Naive thymus-derived CD8-positive, alpha-beta T cell (primary cell): ENCODE measurements at regions not wholly inside any gene's neighbourhood (a gene's known extent, or its start where the extent isn't known, plus 50 kb on each side); places are given as distances from the start of the nearest gene placed in this dataset.
A peak's percentile ranks its signal among the peaks of the same experiment; 100 is the strongest.

Source experiments
- ATAC-seq, 2 donors: fragments of 150-1000 bp; cut with Tn5 transposase in 1 of 2; sonication (Bioruptor Pico), chemical (Tn5 transposase) in 1 of 2; 1 replicate in 1 of 2; 2 replicates in 1 of 2; pipeline ENCODE4 v1.10.0; 2021; ENCODE audit warnings: mild to moderate bottlenecking in 2 of 2, moderate library complexity in 2 of 2
- POLR2A ChIA-PET: fragments of 350-600 bp; sonication (Branson Sonifier 250); formaldehyde crosslinking; loops from one replicate; lab custom pipeline; 2021; ENCODE audit warnings: antibody characterized with exemption; lab: Charles Lee
- DNase-seq, 10 donors: peaks; one replicate each; pipeline versions ENCODE4 v3.0.0 to v3.0.0-alpha.2; 2020 to 2022
- H3K27ac Mint-ChIP-seq, 10 donors: one replicate each; pipeline ENCODE4 v1.8.0; 2020 to 2022; ENCODE audit warnings: mild to moderate bottlenecking in 10 of 10, mixed read lengths in 10 of 10, moderate library complexity in 4 of 10, inconsistent platforms in 1 of 10
- H3K27me3 Mint-ChIP-seq, 5 donors: one replicate each; pipeline ENCODE4 v1.8.0; 2021 to 2022; ENCODE audit warnings: mixed read lengths in 5 of 5
- H3K36me3 Mint-ChIP-seq, 3 donors: one replicate each; pipeline ENCODE4 v1.8.0; 2020 to 2022; ENCODE audit warnings: mixed read lengths in 3 of 3, mild to moderate bottlenecking in 2 of 3, inconsistent platforms in 1 of 3
- H3K4me1 Mint-ChIP-seq, 4 donors: one replicate each; pipeline ENCODE4 v1.8.0; 2021 to 2022; ENCODE audit warnings: mixed read lengths in 4 of 4
- H3K4me3 Mint-ChIP-seq, 10 donors: one replicate each; pipeline ENCODE4 v1.8.0; 2020 to 2022; ENCODE audit warnings: mild to moderate bottlenecking in 10 of 10, mixed read lengths in 10 of 10, moderate library complexity in 6 of 10, inconsistent platforms in 1 of 10
- H3K9me3 Mint-ChIP-seq, 9 donors: one replicate each; pipeline ENCODE4 v1.8.0; 2020 to 2022; ENCODE audit warnings: mixed read lengths in 9 of 9, mild to moderate bottlenecking in 3 of 9, inconsistent platforms in 1 of 9, moderate library complexity in 1 of 9

GRCh38 chrX:14377427-14377826, 151.9 kb upstream of the GLRA2 start:
- Mint-ChIP-seq H3K36me3 (no peaks in the 10 kb centered on the region), H3K4me1 (no peaks in the 10 kb centered on the region), H3K9me3 (peaks cover 0 to 16% (median under 1%) of the 10 kb centered on the region in 9 donors), H3K27me3 (no peaks in the 10 kb centered on the region), H3K27ac (no peak overlapping the region), H3K4me3 (no peak overlapping the region)
- POLR2A ChIA-PET = no interaction called here
- no peak for DNase-seq
- ATAC-seq = no peak

- peaks cover 0 to 3% (median 0%) of the 10 kb centered on the region in 5 donors for H3K27me3 Mint-ChIP-seq
- no peak overlapping the region for H3K27ac Mint-ChIP-seq
- H3K36me3 Mint-ChIP-seq = peaks cover 0 to 7% (median 0%) of the 10 kb centered on the region in 3 donors
- no peak overlapping the region for H3K4me3 Mint-ChIP-seq
- H3K9me3 Mint-ChIP-seq = peaks cover 0 to 7% (median 1%) of the 10 kb centered on the region in 9 donors
- H3K4me1 Mint-ChIP-seq = no peaks in the 10 kb centered on the region
- DNase-seq (no peak), ATAC-seq (no peak)
- POLR2A ChIA-PET = no interaction called here
Measured at GRCh38 chrX:14363728-14364127, 165.6 kb upstream of the GLRA2 start.

- Mint-ChIP-seq H3K4me1 (no peaks in the 10 kb centered on the region), H3K4me3 (no peak overlapping the region), H3K27me3 (peaks cover 0 to 3% (median 0%) of the 10 kb centered on the region in 5 donors), H3K9me3 (peaks cover 0 to 7% (median 0%) of the 10 kb centered on the region in 9 donors), H3K27ac (no peak overlapping the region), H3K36me3 (no peaks in the 10 kb centered on the region)
- DNase-seq (no peak), ATAC-seq (no peak)
- POLR2A ChIA-PET = no interaction called here
Measured at GRCh38 chrX:14362721-14363120, 166.6 kb upstream of the GLRA2 start.

- no peaks in the 10 kb centered on the region for H3K36me3 Mint-ChIP-seq
- H3K27me3 Mint-ChIP-seq = peaks cover 0 to 3% (median 0%) of the 10 kb centered on the region in 5 donors
- no peaks in the 10 kb centered on the region for H3K4me1 Mint-ChIP-seq
- no peak for DNase-seq
- no peak overlapping the region for H3K27ac Mint-ChIP-seq
- POLR2A ChIA-PET = no interaction called here
- no peak overlapping the region for H3K4me3 Mint-ChIP-seq
- H3K9me3 Mint-ChIP-seq = peaks cover 0 to 7% (median 0%) of the 10 kb centered on the region in 9 donors
- ATAC-seq = no peak
Measured at GRCh38 chrX:14361435-14361834, 167.9 kb upstream of the GLRA2 start.

- Mint-ChIP-seq H3K4me1 (no peaks in the 10 kb centered on the region), H3K36me3 (no peaks in the 10 kb centered on the region), H3K4me3 (no peak overlapping the region), H3K9me3 (peaks cover 0 to 7% (median 0%) of the 10 kb centered on the region in 9 donors), H3K27me3 (peaks cover 0 to 3% (median 0%) of the 10 kb centered on the region in 5 donors), H3K27ac (no peak overlapping the region)
- no peak for DNase-seq
- ATAC-seq = no peak
- POLR2A ChIA-PET = no interaction called here
Measured at GRCh38 chrX:14359727-14360126, 169.6 kb upstream of the GLRA2 start.

DNA sequence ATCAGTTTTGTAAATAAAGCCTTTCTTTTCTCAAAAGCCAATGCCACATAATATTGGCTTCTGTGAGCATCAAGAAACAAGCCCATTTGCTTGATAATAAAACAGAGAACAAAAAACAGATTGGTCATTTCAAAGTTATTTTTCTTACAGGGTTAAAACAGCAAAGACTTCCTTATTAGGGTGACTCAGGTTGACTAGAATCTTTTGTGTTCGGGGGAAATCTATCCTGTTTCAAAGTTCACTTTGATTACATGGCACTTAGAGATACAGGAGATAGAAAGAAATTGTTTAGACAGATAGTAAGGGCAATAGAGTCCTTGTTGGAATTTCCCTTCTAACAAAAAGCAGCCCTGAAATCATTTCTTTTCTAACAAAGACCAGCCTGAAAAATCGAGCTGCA, 170.0 kb upstream of the GLRA2 start:
- no peak for DNase-seq
- Mint-ChIP-seq H3K36me3 (no peaks in the 10 kb centered on the region), H3K27ac (no peak overlapping the region), H3K9me3 (peaks cover 0 to 7% (median 0%) of the 10 kb centered on the region in 9 donors), H3K27me3 (peaks cover 0 to 3% (median 0%) of the 10 kb centered on the region in 5 donors), H3K4me3 (no peak overlapping the region), H3K4me1 (no peaks in the 10 kb centered on the region)
- no peak for ATAC-seq
- POLR2A ChIA-PET = no interaction called here

DNA sequence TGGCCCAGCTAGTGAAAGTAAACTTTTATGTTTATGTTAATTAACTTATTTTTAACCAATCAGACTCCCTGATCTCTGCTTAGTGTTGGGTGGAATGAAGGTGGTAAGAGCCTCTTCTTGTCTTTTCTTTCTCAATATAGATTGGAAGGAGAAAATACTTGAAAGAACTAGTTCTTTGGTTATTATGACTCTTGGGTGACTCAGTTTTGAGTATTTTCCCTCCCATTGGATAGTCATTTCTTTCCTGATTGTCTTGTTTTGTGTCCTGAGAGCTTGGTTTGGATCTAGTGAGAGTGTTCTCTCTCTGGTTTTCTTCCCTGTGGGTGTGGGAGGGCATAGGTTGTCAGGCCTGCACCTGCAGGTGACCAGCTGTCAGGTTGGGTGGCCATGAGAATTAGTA, 172.0 kb upstream of the GLRA2 start:
- Mint-ChIP-seq H3K4me3 (peak overlapping the region in 1 of 10 donors; percentile 30), H3K9me3 (peaks cover 0 to 7% (median 0%) of the 10 kb centered on the region in 9 donors), H3K36me3 (no peaks in the 10 kb centered on the region), H3K4me1 (no peaks in the 10 kb centered on the region), H3K27me3 (no peaks in the 10 kb centered on the region), H3K27ac (no peak overlapping the region)
- DNase-seq (no peak), ATAC-seq (no peak)
- POLR2A ChIA-PET = no interaction called here

DNA sequence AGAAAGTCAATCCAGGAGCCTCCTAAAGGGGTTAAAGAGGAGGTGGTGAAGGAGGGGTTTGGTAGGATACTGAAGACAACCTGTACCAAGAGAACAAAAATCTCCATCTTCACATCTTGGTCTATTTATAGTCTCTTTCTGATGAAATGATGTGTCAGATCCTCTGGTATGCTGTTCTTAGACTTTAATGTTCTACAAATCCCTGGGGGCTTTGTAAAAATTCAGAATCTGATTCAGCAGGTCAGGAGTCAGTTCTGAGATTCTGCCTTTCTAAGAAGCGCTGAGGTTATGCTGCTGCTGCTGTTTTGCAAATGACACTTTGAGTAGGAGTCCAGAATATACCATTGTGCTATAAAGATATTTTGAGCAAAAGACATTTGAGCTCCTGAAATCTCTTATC, 172.9 kb upstream of the GLRA2 start:
- ATAC-seq = no peak
- H3K4me1 Mint-ChIP-seq = no peaks in the 10 kb centered on the region

DNA sequence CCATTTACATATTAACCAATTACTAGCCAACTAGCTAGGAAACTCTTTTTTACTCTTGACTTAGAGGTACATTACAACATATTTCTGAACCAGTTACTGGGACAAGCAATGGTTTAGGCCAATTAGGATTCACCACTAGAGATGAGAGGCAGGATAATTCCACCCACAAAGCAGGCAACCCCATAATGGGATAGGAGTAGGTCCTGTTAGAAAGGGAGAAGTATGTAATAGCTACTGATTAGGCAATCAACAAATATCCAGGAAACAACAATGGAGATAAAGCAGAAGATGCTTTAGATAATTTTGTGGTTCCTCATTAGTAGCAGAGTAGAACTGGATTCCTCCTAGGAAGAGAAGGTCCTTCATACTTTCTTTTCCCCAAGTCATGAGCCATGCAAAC, 173.8 kb upstream of the GLRA2 start:
- DNase-seq (no peak), ATAC-seq (no peak)
- Mint-ChIP-seq H3K27me3 (no peaks in the 10 kb centered on the region), H3K4me3 (no peak overlapping the region), H3K36me3 (no peaks in the 10 kb centered on the region), H3K9me3 (peaks cover 0 to 7% (median 0%) of the 10 kb centered on the region in 9 donors), H3K27ac (no peak overlapping the region), H3K4me1 (no peaks in the 10 kb centered on the region)
- POLR2A ChIA-PET = no interaction called here

More for the DNA sequence above, 172.9 kb upstream of the GLRA2 start:
- Mint-ChIP-seq H3K27me3 (no peaks in the 10 kb centered on the region), H3K36me3 (no peaks in the 10 kb centered on the region), H3K27ac (no peak overlapping the region), H3K9me3 (peaks cover 0 to 7% (median 0%) of the 10 kb centered on the region in 9 donors), H3K4me3 (no peak overlapping the region)
- DNase-seq = no peak
- POLR2A ChIA-PET = no interaction called here

GRCh38 chrX:14354521-14354920, 174.8 kb upstream of the GLRA2 start:
- ATAC-seq (no peak), DNase-seq (no peak)
- POLR2A ChIA-PET = no interaction called here
- Mint-ChIP-seq H3K4me3 (no peak overlapping the region), H3K27ac (no peak overlapping the region), H3K27me3 (no peaks in the 10 kb centered on the region), H3K4me1 (no peaks in the 10 kb centered on the region), H3K36me3 (no peaks in the 10 kb centered on the region), H3K9me3 (peaks cover 0 to 6% (median 0%) of the 10 kb centered on the region in 9 donors)

- no peak for ATAC-seq
- no peak for DNase-seq
- Mint-ChIP-seq H3K4me1 (no peaks in the 10 kb centered on the region), H3K9me3 (peaks cover 0 to 8% (median 0%) of the 10 kb centered on the region in 9 donors), H3K36me3 (no peaks in the 10 kb centered on the region), H3K27ac (no peak overlapping the region), H3K27me3 (no peaks in the 10 kb centered on the region), H3K4me3 (no peak overlapping the region)
- POLR2A ChIA-PET = no interaction called here
Measured at GRCh38 chrX:14352511-14352910, 176.8 kb upstream of the GLRA2 start.

- Mint-ChIP-seq H3K4me3 (no peak overlapping the region), H3K9me3 (peaks cover 0 to 11% (median 2%) of the 10 kb centered on the region in 9 donors), H3K27ac (no peak overlapping the region), H3K4me1 (no peaks in the 10 kb centered on the region), H3K36me3 (no peaks in the 10 kb centered on the region), H3K27me3 (no peaks in the 10 kb centered on the region)
- POLR2A ChIA-PET = no interaction called here
- no peak for ATAC-seq
- DNase-seq = no peak
Measured at GRCh38 chrX:14351611-14352303, 177.6 kb upstream of the GLRA2 start.

DNA sequence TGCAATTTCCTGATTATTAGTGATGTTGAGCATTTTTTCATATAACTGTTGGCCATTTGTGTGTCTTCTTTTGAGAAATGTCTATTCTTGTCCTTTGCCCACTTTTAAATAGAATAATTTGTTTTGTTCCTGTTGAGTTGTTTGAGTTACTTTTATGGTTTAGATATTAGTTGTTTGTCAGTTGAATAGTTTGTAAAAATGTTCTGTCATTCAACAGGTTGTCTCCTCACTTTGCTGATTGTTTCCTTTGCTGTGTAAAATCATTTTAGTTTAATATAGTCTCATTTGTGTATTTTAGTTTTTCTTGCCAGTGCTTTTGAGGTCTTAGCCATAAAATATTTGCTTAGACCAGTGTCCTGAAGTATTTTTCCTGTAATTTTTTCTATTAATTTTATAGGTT, 181.8 kb upstream of the GLRA2 start:
- Mint-ChIP-seq H3K36me3 (no peaks in the 10 kb centered on the region), H3K27ac (no peak overlapping the region), H3K4me1 (no peaks in the 10 kb centered on the region), H3K4me3 (no peak overlapping the region), H3K9me3 (peaks cover 0 to 19% (median 6%) of the 10 kb centered on the region in 9 donors), H3K27me3 (peaks cover 0 to 4% (median 0%) of the 10 kb centered on the region in 5 donors)
- DNase-seq = no peak
- POLR2A ChIA-PET = no interaction called here
- no peak for ATAC-seq
